ENCODE measurements at regions not wholly inside any gene's neighbourhood (a gene's known extent, or its start where the extent isn't known, plus 50 kb on each side); places are given as distances from the start of the nearest gene placed in this dataset.
"Not testable (repeated sequence)": the region's sequence is repeated elsewhere in the genome, so short reads cannot be mapped to it uniquely, and the experiment has no call there.

DNA sequence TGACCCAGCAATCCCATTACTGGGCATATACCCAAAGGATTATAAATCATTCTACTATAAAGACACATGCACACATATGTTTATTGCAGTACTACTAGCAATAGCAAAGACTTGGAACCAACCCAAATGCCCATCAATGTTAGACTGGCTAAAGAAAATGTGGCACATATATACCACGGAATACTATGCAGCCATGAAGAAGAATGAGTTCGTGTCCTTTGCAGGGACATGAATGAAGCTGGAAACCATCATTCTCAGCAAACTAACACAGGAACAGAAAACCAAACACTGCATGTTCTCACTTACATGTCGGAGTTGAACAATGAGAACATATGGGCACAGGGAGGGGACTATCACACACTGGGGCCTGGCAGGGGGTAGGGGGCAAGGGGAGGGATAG, 183.0 kb downstream of the HACE1 start:
- 94 to 97% methylated on average over 3 of the region's 3 CpGs for WGBS, 2 donors
- not testable (repeated sequence) for H3K4me1 ChIP-seq (ENCODE audit: control insufficient read depth in 5 of 5, insufficient read depth in 5 of 5, low read length in 5 of 5); H3K4me3 ChIP-seq; ATAC-seq (ENCODE audit: insufficient read depth, low FRiP score); H3K27me3 ChIP-seq (ENCODE audit: control insufficient read depth in 3 of 3, insufficient read depth in 3 of 3, low read length in 2 of 3); H3K27ac ChIP-seq (ENCODE audit: low read depth in 1 of 2, low read length in 1 of 2); H3K36me3 ChIP-seq (ENCODE audit: control insufficient read depth in 4 of 4, insufficient read depth in 4 of 4, low read length in 4 of 4); H3K9me3 ChIP-seq (ENCODE audit: control insufficient read depth in 4 of 4, insufficient read depth in 3 of 4, low read length in 3 of 4); DNase-seq; H3K9ac ChIP-seq (ENCODE audit: insufficient read depth in 1 of 2, low read length in 2 of 2)

DNA sequence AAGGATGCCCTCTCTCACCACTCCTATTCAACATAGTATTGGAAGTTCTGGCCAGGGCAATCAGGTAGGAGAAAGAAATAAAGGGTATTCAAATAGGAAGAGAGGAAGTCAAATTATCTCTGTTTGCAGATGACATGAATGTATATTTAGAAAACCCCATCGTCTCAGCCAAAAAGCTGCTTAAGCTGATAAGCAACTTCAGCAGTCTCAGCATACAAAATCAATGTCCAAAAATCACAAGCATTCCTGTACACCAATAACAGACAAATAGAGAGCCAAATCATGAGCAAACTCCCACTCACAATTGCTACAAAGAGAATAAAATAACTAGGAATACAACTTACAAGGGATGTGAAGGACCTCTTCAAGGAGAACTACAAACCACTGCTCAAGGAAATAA, 184.6 kb downstream of the HACE1 start:
- not testable (repeated sequence) for ATAC-seq (ENCODE audit: insufficient read depth, low FRiP score); H3K4me1 ChIP-seq (ENCODE audit: control insufficient read depth in 5 of 5, insufficient read depth in 5 of 5, low read length in 5 of 5)
- 26 to 40% methylated on average over 1 of the region's 1 CpG for WGBS, 2 donors

DNA sequence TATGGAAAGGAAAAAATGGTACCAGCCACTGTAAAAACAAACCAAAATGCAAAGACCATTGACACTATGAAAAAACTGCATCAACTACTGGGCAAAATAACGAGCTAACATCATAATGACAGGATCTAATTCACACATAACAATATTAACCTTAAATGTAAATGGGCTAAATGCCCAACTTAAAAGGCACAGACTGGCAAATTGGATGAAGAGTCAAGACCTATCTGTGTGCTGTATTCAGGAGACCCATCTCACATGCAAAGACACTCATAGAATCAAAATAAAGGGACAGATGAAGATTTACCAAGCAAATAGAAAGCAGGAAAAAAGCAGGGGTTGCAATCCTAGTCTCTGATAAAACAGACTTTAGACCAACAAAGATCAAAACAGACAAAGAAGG, 186.6 kb downstream of the HACE1 start:
- H3K9me3 ChIP-seq (ENCODE audit: control insufficient read depth in 4 of 4, insufficient read depth in 3 of 4, low read length in 3 of 4) = not testable (repeated sequence)

More for the DNA sequence above, 184.6 kb downstream of the HACE1 start:
- not testable (repeated sequence) for H3K9ac ChIP-seq (ENCODE audit: insufficient read depth in 1 of 2, low read length in 2 of 2); H3K27ac ChIP-seq (ENCODE audit: low read depth in 1 of 2, low read length in 1 of 2); H3K4me3 ChIP-seq; H3K36me3 ChIP-seq (ENCODE audit: control insufficient read depth in 4 of 4, insufficient read depth in 4 of 4, low read length in 4 of 4); H3K9me3 ChIP-seq (ENCODE audit: control insufficient read depth in 4 of 4, insufficient read depth in 3 of 4, low read length in 3 of 4); H3K27me3 ChIP-seq (ENCODE audit: control insufficient read depth in 3 of 3, insufficient read depth in 3 of 3, low read length in 2 of 3); DNase-seq

DNA sequence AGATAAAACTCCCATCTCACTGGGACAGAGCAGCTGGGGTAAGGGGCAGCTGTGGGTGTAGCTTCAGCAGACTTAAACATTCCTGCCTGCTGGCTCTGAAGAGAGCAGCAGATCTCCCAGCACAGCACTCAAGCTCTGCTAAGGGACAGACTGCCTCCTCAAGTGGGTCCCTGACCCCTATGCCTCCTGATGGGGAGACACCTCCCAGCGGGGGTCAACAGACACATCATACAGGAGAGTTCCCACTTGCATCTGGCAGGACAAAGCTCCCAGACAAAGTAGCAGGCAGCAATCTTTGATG, 188.2 kb downstream of the HACE1 start:
- H3K4me1 ChIP-seq (ENCODE audit: control insufficient read depth in 5 of 5, insufficient read depth in 5 of 5, low read length in 5 of 5); H3K4me3 ChIP-seq; H3K9me3 ChIP-seq (ENCODE audit: control insufficient read depth in 4 of 4, insufficient read depth in 3 of 4, low read length in 3 of 4); H3K36me3 ChIP-seq (ENCODE audit: control insufficient read depth in 4 of 4, insufficient read depth in 4 of 4, low read length in 4 of 4); ATAC-seq (ENCODE audit: insufficient read depth, low FRiP score); H3K27me3 ChIP-seq (ENCODE audit: control insufficient read depth in 3 of 3, insufficient read depth in 3 of 3, low read length in 2 of 3); DNase-seq; H3K9ac ChIP-seq (ENCODE audit: insufficient read depth in 1 of 2, low read length in 2 of 2); H3K27ac ChIP-seq (ENCODE audit: low read depth in 1 of 2, low read length in 1 of 2): not testable (repeated sequence)
- WGBS, 2 donors = 99 to 100% methylated on average over 1 of the region's 1 CpG

More for the DNA sequence above, 186.6 kb downstream of the HACE1 start:
- ATAC-seq (ENCODE audit: insufficient read depth, low FRiP score); H3K27ac ChIP-seq (ENCODE audit: low read depth in 1 of 2, low read length in 1 of 2); H3K27me3 ChIP-seq (ENCODE audit: control insufficient read depth in 3 of 3, insufficient read depth in 3 of 3, low read length in 2 of 3); H3K9ac ChIP-seq (ENCODE audit: insufficient read depth in 1 of 2, low read length in 2 of 2); H3K36me3 ChIP-seq (ENCODE audit: control insufficient read depth in 4 of 4, insufficient read depth in 4 of 4, low read length in 4 of 4); DNase-seq; H3K4me1 ChIP-seq (ENCODE audit: control insufficient read depth in 5 of 5, insufficient read depth in 5 of 5, low read length in 5 of 5); H3K4me3 ChIP-seq: not testable (repeated sequence)
- WGBS, 2 donors = 61 to 87% methylated on average over 1 of the region's 1 CpG

DNA sequence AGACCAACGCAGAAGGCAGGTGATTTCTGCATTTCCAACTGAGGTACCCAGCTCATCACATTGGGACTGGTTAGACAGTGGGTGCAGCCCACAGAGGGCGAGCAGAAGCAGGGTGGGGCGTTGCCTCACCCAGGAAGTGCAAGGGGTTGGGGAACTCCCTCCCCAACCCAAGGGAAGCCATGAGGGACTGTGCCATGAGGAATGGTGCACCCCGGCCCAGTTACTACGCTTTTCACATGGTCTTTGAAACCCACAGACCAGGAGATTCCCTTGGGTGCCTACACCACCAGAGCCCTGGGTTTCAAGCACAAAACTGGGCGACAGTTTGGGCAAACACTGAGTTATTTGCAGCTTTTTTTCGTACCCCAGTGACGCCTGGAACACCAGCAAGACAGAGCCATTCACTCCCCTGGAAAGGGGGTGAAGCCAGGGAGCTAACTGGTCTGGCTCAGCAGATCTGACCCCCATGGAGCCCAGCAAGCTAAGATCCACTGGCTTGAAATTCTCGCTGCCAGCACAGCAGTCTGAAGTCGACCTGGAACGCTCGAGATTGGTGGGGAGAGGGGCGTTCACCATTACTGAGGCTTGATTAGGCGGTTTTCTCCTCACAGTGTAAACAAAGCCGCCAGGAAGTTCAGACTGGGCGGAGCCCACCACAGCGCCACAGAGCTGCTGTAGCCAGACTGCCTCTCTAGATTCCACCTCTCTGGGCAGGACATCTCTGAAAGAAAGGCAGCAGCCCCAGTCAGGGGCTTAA, 188.7 kb downstream of the HACE1 start:
- H3K4me1 ChIP-seq (ENCODE audit: control insufficient read depth in 5 of 5, insufficient read depth in 5 of 5, low read length in 5 of 5); H3K4me3 ChIP-seq; H3K9ac ChIP-seq (ENCODE audit: insufficient read depth in 1 of 2, low read length in 2 of 2); H3K9me3 ChIP-seq (ENCODE audit: control insufficient read depth in 4 of 4, insufficient read depth in 3 of 4, low read length in 3 of 4); ATAC-seq (ENCODE audit: insufficient read depth, low FRiP score); H3K27ac ChIP-seq (ENCODE audit: low read depth in 1 of 2, low read length in 1 of 2); H3K36me3 ChIP-seq (ENCODE audit: control insufficient read depth in 4 of 4, insufficient read depth in 4 of 4, low read length in 4 of 4); H3K27me3 ChIP-seq (ENCODE audit: control insufficient read depth in 3 of 3, insufficient read depth in 3 of 3, low read length in 2 of 3); DNase-seq: not testable (repeated sequence)
- WGBS, 2 donors = 92 to 93% methylated on average over 17 of the region's 17 CpGs

DNA sequence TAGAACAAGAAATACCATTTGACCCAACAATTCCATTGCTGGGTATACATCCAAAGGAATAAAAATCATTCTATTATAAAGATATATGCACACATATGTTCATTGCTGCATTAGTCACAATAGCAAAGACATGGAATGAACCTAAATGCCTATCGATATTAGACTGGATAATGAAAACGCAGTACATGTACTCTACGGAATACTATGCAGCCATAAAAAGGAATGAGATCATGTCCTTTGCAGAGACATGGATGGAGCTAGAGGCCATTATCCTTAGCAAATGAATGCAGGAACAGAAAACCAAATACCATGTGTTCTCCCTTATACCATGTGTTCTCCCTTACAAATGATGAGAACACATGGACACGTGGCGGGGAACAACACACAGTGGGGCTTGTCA, 190.2 kb downstream of the HACE1 start:
- TF ChIP-seq, protein P1, sequence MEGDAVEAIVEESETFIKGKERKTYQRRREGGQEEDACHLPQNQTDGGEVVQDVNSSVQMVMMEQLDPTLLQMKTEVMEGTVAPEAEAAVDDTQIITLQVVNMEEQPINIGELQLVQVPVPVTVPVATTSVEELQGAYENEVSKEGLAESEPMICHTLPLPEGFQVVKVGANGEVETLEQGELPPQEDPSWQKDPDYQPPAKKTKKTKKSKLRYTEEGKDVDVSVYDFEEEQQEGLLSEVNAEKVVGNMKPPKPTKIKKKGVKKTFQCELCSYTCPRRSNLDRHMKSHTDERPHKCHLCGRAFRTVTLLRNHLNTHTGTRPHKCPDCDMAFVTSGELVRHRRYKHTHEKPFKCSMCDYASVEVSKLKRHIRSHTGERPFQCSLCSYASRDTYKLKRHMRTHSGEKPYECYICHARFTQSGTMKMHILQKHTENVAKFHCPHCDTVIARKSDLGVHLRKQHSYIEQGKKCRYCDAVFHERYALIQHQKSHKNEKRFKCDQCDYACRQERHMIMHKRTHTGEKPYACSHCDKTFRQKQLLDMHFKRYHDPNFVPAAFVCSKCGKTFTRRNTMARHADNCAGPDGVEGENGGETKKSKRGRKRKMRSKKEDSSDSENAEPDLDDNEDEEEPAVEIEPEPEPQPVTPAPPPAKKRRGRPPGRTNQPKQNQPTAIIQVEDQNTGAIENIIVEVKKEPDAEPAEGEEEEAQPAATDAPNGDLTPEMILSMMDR (IDR thresholded peaks at IDR 0.05; ENCODE audit: control extremely low read depth, extremely low read depth) = no peak
- DNase-seq (no peak), ATAC-seq (ENCODE audit: insufficient read depth, low FRiP score) (no peak)
- Histone ChIP-seq H3K27me3 (ENCODE audit: control insufficient read depth in 3 of 3, insufficient read depth in 3 of 3, low read length in 2 of 3) (no peaks in the 10 kb centered on the region), H3K4me1 (ENCODE audit: control insufficient read depth in 5 of 5, insufficient read depth in 5 of 5, low read length in 5 of 5) (no peaks in the 10 kb centered on the region), H3K9me3 (ENCODE audit: control insufficient read depth in 4 of 4, insufficient read depth in 3 of 4, low read length in 3 of 4) (peaks cover 0 to 4% (median 2%) of the 10 kb centered on the region in 4 donors), H3K4me3 (no peak overlapping the region), H3K36me3 (ENCODE audit: control insufficient read depth in 4 of 4, insufficient read depth in 4 of 4, low read length in 4 of 4) (no peaks in the 10 kb centered on the region), H3K27ac (ENCODE audit: low read depth in 1 of 2, low read length in 1 of 2) (no peak overlapping the region), H3K9ac (ENCODE audit: insufficient read depth in 1 of 2, low read length in 2 of 2) (no peak overlapping the region)
- 99 to 100% methylated on average over 5 of the region's 5 CpGs for WGBS, 2 donors
